Epithelial cell of prostate (primary cell): ENCODE measurements at regions not wholly inside any gene's neighbourhood (a gene's known extent, or its start where the extent isn't known, plus 50 kb on each side); places are given as distances from the start of the nearest gene placed in this dataset.

Experiments
- DNase-seq: peaks from one replicate; pipeline ENCODE4 v3.0.0-alpha.2; 2011; ENCODE audit warnings: low read depth, low spot score
- H3K27ac ChIP-seq: fragments of 450-650 bp; 2 replicates; pipeline ENCODE4 v1.5.1; 2017; ENCODE audit warnings: mild to moderate bottlenecking

DNA sequence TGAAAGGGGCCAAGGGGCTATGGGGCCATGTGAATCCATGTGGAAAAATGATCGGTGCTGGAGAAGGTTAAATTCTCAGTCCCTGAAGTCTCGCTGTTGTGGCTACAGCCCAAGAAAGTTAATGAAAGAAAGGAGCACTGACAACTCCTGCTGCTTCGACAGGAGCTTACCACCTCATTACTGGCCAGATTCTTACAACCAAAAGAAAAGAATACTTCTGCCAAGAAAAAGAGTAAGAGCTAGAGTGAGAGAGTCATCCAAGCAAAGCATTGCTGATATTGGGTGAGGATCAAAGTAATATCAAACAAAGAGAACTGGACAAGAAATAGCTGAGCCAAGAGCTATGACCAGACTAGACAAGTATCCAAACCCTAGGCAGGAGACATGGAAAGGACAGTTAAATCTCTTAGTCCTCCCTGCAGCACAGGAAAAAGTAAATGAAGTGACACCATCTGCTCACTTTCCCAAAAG, 348.4 kb upstream of the PLSCR5 start:
- H3K27ac ChIP-seq: no peak overlapping the region
- DNase-seq: no peak

DNA sequence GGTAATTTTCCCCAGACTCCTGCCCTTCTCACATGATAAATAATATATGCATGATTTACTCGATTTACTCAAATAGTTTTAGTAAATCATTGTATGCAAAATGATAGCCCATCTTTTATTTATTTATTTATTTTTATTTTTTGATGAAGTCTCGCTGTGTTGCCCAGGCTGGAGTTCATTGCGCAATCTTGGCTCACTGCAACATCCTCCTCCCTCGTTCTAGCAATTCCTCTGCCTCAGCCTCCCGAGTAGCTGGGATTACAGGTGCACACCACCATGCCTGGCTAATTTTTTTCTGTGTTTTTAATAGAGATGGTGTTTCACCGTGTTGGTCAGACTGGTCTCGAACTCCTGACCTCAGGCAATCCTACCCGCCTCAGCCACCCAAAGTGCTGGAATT, 343.8 kb upstream of the PLSCR5 start:
- no peak overlapping the region for H3K27ac ChIP-seq
- DNase-seq: no peak

DNA sequence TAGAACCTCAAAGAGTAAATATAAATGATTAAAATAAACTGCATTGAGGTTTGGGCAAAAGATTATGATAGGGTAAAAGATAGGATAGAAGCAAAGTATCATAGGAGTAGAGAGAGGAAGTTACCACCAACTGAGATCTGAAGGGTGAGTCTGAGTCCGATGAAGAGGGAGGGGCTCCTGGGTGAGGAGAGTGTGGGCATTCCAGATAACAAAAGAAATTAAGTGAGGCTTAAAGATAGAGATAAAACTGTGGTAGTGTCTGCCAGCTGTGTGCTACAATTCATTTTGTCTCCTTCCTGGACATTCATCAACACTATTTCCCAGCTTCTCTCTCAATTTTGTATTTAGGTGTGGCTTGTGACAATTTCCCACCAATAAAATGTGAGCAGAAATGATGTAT, 343.0 kb upstream of the PLSCR5 start:
- DNase-seq: no peak

DNA sequence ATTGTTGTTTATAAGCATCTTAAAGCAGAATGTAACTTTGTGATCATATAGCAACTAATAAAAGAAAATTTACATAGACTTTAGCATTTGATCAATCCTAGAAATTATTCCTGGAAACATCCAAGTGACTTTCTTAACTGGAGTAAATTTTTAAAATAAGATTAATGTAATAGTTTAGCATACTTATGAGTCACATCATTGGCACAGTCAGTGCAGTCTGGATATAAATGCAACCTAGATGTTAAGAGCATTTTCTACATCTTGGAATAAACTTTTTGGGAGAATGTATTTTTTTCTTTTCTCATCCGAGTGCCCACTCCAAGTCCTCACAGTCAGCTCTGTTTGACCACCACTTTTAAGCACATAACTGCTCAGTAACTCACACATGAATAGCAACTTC, 324.6 kb upstream of the PLSCR5 start:
- no peak overlapping the region for H3K27ac ChIP-seq
- DNase-seq: no peak

More for the DNA sequence above, 343.0 kb upstream of the PLSCR5 start:
- no peak overlapping the region for H3K27ac ChIP-seq

DNA sequence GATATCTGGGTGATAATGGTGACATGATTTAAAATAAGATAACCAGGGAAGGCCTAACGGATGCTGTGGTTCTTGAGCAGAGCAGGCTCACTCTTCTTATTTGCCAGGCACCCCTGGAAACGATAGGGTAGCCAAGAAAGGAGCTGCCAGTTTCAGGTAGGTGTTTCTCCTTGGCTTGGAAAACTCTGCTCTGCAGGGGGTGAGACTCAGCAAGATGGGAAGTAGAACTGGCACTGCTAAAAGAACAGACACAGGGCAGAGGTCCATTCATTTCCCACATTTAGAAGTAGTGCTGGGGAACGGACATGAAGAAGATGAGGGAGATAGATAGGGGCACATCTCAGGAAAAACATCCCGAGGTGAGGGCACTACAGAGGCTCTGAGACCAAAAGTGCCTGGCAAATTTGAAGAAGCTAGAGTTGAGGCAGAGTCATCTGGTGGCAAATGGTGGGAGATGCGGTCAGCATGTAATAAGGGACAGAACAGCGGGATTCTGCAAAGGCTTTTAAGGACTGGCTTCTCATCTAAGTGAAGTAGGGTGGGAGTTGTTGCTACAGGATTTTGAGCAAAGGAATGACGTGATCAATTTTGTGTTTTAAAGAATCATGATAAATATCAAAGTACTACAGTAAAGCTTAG, 323.4 kb upstream of the PLSCR5 start:
- no peak overlapping the region for H3K27ac ChIP-seq
- DNase-seq: no peak

DNA sequence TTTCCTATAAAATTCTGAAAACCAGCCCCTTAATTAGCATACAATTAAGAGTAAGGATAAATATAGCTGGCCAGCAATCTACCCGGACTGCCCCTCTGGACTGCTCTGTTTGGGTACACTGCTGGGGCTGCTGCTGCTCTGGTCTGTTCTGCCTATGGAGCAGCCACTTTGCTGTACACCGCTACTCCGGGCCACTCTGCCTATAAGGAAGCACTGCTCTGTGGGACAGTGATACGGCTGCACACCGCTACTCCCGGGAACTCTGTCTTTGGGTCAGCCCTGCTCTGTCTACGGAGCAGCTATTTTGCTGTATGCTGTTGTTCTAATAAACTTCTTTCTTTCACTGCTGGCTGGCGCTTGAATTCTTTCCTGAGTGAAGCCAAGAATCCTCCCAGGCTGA, 316.5 kb upstream of the PLSCR5 start:
- no peak for DNase-seq
- H3K27ac ChIP-seq: no peak overlapping the region

DNA sequence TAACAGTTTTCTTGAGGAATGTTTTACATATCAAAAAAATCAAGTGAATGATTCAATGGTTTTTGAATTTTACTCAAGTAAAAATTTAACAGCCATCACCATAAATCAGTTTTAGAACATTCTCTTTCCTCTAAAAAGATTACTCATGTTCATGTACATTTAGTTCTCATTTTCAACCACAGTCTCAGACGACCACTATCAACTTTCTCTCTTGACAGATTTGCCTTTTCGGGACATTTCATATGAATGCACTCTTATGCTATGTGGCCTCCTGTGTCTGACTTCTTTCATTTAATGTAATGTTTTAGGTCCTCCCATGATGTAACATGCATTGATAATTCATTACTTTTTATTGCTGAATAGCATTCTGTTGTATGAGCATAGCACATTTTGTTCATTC, 309.3 kb upstream of the PLSCR5 start:
- DNase-seq: no peak
- no peak overlapping the region for H3K27ac ChIP-seq

DNA sequence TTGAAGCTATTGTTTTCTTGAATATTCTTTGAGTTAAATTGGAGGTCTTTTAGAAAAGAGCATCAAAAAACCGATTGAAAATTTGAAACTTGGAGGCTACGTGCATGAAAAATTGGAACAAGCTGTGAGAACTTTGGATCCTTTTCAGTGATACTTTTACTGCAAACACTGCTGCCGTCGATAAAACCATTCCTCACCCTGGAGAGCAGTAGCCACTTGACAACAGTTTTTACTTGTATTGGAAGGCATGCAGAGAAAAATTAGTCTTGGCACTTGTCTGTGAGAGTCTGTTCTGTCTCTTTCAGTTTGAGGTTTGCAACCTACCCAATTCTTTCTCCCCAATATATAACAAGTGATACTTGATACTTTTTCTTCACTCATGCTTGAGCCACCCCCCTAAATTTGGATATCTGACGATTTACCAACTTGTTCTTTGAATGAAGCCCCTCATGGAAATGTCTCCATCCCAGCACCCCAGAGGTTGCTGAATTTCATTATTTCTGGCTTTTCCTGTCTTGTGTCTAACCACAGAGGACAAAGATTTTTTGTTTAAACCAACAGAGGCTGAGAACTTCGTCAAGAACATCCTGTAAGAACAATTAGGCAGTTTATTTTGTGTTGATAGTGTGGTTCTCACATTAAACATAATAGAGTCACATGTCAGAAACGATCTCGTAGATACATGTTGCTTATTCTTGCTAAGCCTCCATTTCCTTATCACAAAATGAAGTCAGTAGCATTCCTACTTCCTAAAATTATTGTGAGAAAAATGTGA, 307.3 kb upstream of the PLSCR5 start:
- no peak for DNase-seq
- no peak overlapping the region for H3K27ac ChIP-seq

DNA sequence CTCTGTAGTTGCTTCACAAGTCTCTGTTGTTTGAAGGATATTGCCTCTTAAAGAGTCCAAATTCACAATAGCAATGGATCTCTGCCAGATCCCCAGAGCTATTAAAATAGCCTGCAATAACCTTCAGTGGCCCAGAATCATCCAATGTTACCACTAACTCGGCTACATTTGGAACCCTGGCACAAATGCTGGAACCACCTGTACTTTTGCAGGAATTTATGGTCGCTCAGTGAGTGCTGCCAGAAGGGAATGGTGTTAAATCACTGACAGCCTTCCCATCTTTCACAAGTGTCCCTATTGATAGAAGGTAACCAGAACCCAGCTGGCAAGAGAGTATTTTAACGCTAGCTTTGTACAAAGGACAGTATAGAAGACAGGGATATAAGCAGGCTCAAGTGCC, 298.8 kb upstream of the PLSCR5 start:
- H3K27ac ChIP-seq: no peak overlapping the region
- DNase-seq: no peak

DNA sequence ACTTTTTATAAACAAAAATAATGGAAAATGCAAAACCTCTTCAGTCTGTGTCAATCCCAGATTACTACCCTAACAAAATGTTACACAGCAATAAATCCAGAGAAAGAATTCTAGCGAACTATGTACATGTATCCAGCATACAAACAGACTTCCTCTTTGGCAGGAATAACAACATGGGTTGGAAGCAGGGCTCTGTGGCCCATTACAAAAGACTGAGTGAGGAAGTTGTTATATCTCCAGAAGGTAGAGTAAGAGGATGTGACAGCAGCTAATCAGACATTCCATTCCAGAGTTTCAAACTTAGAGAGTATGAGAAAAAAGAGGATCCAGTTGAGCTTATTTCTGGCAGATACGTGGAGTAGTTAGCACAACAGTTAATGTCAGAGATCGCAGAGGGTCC, 294.0 kb upstream of the PLSCR5 start:
- H3K27ac ChIP-seq: no peak overlapping the region
- DNase-seq: no peak

DNA sequence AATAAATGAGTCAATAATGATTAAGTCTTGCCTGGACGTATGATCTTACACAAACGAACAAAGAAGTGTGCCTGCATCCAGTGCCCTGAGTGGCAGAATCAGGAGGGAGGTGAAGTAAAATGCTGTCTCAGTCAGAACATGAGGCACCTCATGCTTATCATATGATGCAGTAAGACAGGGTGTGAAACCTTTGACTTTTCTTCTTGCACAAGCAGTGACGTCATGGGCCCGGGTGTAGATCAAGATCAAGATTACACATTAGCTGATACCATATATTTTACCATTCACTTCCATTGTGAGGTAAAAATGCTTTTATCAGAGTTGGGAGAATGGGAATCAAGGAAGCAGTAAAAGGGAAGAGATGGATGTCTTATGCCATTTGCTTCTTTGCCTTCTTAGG, 291.6 kb upstream of the PLSCR5 start:
- no peak for DNase-seq
- H3K27ac ChIP-seq: no peak overlapping the region

DNA sequence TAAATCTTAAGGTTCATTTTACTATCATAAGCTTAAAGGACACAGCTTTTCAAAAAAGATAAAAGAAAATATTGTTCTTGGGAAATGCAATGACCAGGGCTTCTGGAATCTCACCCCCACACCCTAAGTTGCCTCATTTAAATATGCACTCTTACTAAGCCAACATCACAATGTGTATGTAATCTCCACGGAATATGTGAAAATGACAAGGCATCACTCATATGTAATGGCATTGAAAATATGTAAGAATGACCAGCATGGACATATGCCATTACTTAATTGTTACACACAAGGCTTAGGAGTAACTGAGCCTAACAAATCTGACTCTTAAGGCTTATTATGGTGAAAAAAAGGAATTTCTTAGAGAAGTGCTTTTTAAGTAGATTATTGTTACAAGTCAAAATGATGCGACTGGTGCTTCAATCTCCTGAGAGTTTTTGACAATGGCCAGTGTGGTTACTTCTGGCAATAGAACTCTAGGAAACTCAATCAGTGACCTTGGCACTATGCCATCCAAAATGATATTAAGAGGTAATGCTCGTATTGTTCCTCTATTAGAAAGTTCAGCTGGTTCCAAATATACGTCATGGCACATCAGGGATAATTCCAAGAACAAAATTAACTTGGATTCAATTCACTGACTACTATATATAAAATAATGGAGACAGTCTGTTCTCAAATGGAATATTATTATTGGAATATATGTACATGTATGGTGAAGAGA, 290.0 kb upstream of the PLSCR5 start:
- DNase-seq: no peak
- no peak overlapping the region for H3K27ac ChIP-seq

DNA sequence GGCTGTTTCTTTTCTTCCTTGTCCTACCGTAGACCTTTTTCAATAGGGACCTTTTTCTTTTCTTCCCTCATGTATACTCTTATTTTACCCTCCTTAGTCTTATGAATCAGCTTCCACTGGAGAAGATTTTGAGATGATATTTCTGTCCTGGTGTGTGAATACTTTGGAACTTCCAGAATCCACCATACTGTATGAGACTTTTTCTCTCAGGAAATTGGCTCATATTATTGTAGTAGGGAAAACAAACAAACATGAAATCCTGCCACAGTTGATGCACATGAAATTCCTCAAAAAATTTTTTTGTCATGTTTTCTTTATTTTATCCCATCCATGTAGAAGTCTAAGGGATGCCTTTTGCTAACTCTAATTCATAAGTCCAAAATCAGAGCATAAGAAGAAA, 289.3 kb upstream of the PLSCR5 start:
- DNase-seq: no peak
- H3K27ac ChIP-seq: no peak overlapping the region

DNA sequence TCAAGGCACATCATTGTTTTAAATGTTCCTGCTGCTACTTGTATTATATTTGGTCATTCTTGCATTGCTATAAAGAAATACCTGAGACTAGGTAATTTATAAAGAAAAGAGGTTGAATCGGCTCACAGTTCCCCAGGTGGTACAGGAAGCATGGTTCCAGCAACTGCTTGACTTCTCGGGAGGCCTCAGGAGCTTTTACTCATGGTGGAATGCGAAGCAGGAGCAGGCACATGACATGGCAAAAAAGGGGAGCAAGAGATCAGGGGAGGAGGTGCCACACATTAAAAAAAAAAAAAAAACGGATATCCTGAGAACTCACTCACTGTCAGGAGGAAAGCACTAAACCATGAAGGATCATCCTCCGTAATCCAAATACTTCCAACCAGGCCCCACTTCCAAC, 286.9 kb upstream of the PLSCR5 start:
- no peak overlapping the region for H3K27ac ChIP-seq
- no peak for DNase-seq

DNA sequence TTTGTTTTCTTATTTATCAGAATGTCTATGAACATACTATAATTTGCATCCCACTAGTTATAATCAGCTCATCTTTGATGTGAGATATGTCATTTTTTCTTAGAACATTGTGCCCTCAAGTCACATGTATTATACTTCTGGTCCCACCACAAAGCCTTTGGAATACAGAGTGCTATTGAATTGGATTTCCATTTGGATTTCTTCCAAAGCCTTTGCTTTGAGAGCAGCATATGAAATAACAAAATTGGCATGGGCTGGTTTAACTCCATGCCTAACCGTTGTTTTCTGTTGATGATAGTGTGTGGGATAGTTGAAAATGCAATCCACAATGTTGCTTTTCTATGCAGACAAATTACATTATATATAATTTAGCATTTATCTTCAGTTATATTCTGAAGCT, 284.5 kb upstream of the PLSCR5 start:
- no peak for DNase-seq
- H3K27ac ChIP-seq: no peak overlapping the region

DNA sequence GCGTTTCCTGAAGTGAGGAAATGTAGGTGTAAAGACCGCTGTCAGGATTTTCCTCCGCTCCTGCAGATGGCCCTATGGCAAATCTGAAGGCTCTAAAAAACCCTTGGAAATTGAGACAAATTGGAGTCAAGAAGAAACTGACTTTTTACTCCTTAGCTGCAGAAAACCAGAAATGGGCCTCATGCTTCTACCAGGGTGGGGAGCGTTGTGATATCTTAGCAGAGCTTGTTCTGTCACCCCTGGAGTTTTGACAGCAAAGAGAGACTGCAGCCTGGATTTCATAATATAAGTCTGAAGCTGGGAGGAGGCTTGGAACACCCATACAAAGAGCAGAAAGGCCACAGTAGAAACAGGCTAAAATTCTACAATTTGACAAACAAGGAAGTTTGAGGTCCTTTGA, 283.0 kb upstream of the PLSCR5 start:
- no peak overlapping the region for H3K27ac ChIP-seq
- no peak for DNase-seq

DNA sequence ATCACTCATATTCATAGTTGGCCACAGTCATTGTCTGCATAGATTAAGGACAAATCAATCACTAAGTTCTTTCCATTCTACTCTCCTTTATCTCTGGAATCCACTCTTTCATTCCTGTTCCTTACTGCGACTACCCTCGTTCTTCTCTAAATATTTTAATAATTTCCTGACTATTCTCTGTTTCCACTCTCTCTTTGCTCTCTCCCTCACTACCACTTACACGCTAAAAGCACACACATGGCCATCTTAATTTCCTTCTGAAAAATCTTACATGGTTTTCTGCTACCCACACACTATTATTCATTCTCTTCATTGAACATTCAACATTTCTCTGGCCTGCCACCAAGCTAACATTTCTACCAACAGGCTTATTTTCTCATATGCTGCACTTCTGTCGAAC, 279.6 kb upstream of the PLSCR5 start:
- DNase-seq: no peak
- no peak overlapping the region for H3K27ac ChIP-seq

DNA sequence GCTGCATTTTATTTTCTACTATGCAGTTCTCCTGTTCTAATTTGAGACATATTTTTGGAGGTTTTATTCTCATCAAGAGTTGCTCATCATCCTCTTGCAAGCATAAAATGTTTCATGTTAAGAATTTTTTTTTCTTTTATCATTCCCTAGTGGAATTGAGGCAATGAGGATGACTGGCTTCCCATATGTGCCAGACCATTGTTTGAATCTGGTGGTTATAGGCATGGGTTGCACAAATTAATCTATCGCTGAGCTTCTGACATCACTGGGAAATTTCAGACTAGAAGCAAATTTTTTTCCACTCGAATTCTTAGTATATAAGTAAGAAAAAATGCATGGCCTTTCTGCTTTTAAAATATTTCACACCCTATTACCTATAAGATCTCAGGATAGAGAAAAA, 279.1 kb upstream of the PLSCR5 start:
- DNase-seq: no peak

DNA sequence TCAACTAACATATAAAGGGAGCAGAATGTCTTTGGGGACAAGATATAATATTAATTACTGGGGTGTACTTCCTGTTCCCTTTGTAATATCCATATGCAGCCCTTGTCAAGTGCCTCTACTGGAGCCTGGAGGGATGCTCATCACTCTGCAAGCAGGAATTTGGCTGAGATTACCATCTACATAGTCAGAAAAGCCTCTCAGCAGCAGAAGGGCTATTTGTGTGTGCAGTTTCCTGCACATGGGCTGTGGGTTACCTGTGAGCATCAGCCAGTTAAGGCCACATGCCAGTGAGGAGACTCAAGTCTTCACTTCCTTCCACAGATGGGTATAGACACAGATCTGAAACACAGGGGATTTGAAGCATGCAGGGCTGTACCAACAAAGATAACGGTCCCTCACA, 278.1 kb upstream of the PLSCR5 start:
- no peak overlapping the region for H3K27ac ChIP-seq
- DNase-seq: no peak

More for the DNA sequence above, 279.1 kb upstream of the PLSCR5 start:
- no peak overlapping the region for H3K27ac ChIP-seq

DNA sequence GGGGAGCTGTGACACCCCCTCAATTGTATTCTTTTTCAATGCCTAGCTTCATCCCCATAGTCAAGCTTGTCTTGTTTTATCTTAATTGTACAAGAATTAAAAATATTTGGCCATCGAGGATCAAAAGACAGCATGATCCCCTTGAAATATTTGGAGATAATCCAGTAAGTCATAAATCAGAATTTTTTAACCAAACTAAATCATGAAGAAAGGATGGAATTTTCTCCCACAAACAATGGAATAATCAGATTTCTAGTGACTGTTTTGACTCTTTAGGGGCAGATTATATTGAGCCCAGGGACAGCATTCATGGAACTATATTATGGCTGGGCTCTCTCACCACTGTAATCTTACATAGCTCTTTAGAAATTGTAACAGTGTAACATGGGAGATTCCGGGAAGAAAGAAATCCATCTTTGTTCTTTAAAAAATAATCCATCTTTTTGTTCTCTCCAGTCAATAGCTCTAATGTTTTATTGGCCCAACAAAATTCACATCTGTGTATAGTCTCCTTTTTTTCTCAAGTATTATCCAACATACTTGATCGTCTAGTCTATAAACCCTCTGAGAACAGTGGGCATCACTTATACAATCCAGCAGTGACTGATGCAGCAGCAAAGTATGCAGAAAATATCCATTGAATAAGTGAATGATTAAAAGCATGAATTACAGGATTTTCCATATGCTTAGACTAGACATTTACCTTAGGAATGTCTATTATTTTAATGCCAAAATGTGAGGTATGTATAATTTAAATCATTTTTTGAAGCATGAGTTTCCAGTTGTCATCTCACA, 277.0 kb upstream of the PLSCR5 start:
- H3K27ac ChIP-seq: no peak overlapping the region
- no peak for DNase-seq

DNA sequence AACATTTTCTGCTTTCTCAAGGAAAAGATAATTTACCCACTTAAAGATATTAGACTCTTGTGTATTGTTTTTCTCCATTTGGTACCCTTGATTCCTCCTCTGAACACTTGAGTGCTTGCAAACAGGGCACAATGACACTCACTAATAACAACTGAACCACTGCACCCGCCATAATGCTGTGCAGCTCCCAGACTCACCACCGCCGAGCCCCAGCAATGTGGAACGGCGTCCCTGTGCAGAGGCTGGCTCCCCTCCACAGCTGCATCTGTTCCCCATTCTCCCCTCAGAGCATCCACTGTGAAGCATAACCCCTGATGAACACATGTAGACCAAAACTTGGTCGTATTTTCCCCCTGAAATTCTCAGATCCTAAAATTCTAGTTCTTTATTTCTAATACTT, 276.2 kb upstream of the PLSCR5 start:
- DNase-seq: no peak
- no peak overlapping the region for H3K27ac ChIP-seq
